HCT116 (cell line): ENCODE measurements at regions not wholly inside any gene's neighbourhood (a gene's known extent, or its start where the extent isn't known, plus 50 kb on each side); places are given as distances from the start of the nearest gene placed in this dataset.

Experiments used
- ATAC-seq: fragments of 200-7000 bp; cut with Tn5 transposase; 2 replicates; pipeline ENCODE4 v1.9.1; 2020; ENCODE audit warnings: mild to moderate bottlenecking, moderate library complexity
- BruUV-seq: library from RNA; stranded (reverse); fragments of 400-500 nt; replicated peaks from 2 replicates; lab custom pipeline; 2021; lab: Mats Ljungman, UMichigan
- CTCF ChIA-PET: fragments of 300-600 bp; sonication (Branson Sonifier 250); formaldehyde crosslinking; loops from one replicate; lab custom pipeline; 2021; ENCODE audit warnings: antibody characterized with exemption; lab: Charles Lee
- POLR2A ChIA-PET: fragments of 300-600, 350-600 bp; sonication (Branson Sonifier 250); formaldehyde crosslinking; loops from one replicate; lab custom pipeline; 2021; ENCODE audit warnings: antibody characterized with exemption; lab: Charles Lee
- RAD21 ChIA-PET, 2 experiments: fragments of 300-600 bp; sonication (Branson Sonifier 250); formaldehyde crosslinking; loops; one replicate each; lab custom pipeline; 2023; ENCODE audit warnings: low total read pairs in 2 of 2; ENCODE audit not compliant: uncharacterized antibody in 2 of 2, unreplicated experiment in 2 of 2, low non-redundant PET in 1 of 2; lab: Charles Lee
- DNase-seq: peaks from one replicate; pipeline ENCODE4 v3.0.0-alpha.2; 2010; ENCODE audit warnings: low read depth, low spot score
- H2AFZ ChIP-seq: fragments of 200-600 bp; shearing (Covaris generic), sonication (generic); 2 replicates; pipeline ENCODE4 v1.6.1; 2017; ENCODE audit warnings: low read depth, mixed run types, mixed read lengths, antibody characterized with exemption, low read length; ENCODE audit not compliant: poor library complexity, severe bottlenecking
- H3K27ac ChIP-seq: 2 replicates; pipeline ENCODE4 v1.5.1; 2012; ENCODE audit warnings: low read depth, low read length
- H3K27me3 ChIP-seq: fragments of 200-600 bp; sonication (generic); 2 replicates; pipeline ENCODE4 v1.6.1; 2016; ENCODE audit warnings: mixed run types, low read length, mixed read lengths; ENCODE audit not compliant: insufficient read depth
- H3K36me3 ChIP-seq, 2 experiments: fragments of 200-500 bp in 1 of 2; fragments of 200-600 bp in 1 of 2; sonication (Bioruptor generic) in 1 of 2; sonication (generic) in 1 of 2; 2 replicates each; pipeline versions ENCODE4 v1.5.1 to v1.6.1; 2014 to 2016; ENCODE audit warnings: low read length in 2 of 2, inconsistent platforms in 1 of 2, mixed read lengths in 1 of 2, mixed run types in 1 of 2; ENCODE audit not compliant: insufficient read depth in 2 of 2, control insufficient read depth in 1 of 2
- H3K4me1 ChIP-seq, 2 experiments: fragments of 200-600 bp in 1 of 2; sonication (generic) in 1 of 2; 2 replicates each; pipeline versions ENCODE4 v1.5.1 to v1.6.1; 2012 to 2017; ENCODE audit warnings: low read length in 2 of 2, inconsistent platforms in 1 of 2, mild to moderate bottlenecking in 1 of 2, mixed read lengths in 1 of 2, mixed run types in 1 of 2, moderate library complexity in 1 of 2; ENCODE audit not compliant: insufficient read depth in 2 of 2, control insufficient read depth in 1 of 2
- H3K4me2 ChIP-seq: fragments of 200-600 bp; sonication (generic); 2 replicates; pipeline ENCODE4 v1.6.1; 2017; ENCODE audit warnings: mixed run types, low read length, mixed read lengths
- H3K4me3 ChIP-seq, 2 experiments: fragments of 200-600 bp in 1 of 2; sonication (generic) in 1 of 2; replicated peaks in 1 of 2; 2 replicates each; pipeline ENCODE4 v1.5.1; 2011 to 2016; ENCODE audit warnings: low read length in 2 of 2, control low read depth in 1 of 2, low read depth in 1 of 2, mild to moderate bottlenecking in 1 of 2, mixed read lengths in 1 of 2, mixed run types in 1 of 2
- H3K79me2 ChIP-seq: fragments of 200-600 bp; sonication (generic); 2 replicates; pipeline ENCODE4 v1.6.1; 2017; ENCODE audit warnings: mild to moderate bottlenecking, mixed run types, low read length, moderate library complexity, mixed read lengths; ENCODE audit not compliant: insufficient read depth
- H3K9ac ChIP-seq: fragments of 200-600 bp; sonication (generic); 2 replicates; pipeline ENCODE4 v1.6.1; 2016; ENCODE audit warnings: low read length, mixed read lengths
- H3K9me2 ChIP-seq: fragments of 200-600 bp; sonication (generic), shearing (Covaris generic); 2 replicates; pipeline ENCODE4 v1.6.1; 2017; ENCODE audit warnings: mixed run types, mild to moderate bottlenecking, moderate library complexity; ENCODE audit not compliant: insufficient read depth
- H3K9me3 ChIP-seq, 2 experiments: fragments of 200-500 bp in 1 of 2; fragments of 200-600 bp in 1 of 2; sonication (Bioruptor generic) in 1 of 2; sonication (generic) in 1 of 2; 2 replicates each; pipeline ENCODE4 v1.6.1; 2014 to 2017; ENCODE audit warnings: low read length in 2 of 2, mixed read lengths in 2 of 2, inconsistent platforms in 1 of 2, low read depth in 1 of 2, mild to moderate bottlenecking in 1 of 2, mixed run types in 1 of 2, moderate library complexity in 1 of 2; ENCODE audit not compliant: control insufficient read depth in 1 of 2, insufficient read depth in 1 of 2
- H4K20me1 ChIP-seq: fragments of 200-600 bp; sonication (generic), shearing (Covaris generic); 2 replicates; pipeline ENCODE4 v1.6.1; 2017; ENCODE audit warnings: mixed run types, mild to moderate bottlenecking, moderate library complexity; ENCODE audit not compliant: insufficient read depth
- ATF3 ChIP-seq: IDR thresholded peaks from 2 replicates; pipeline ENCODE4 v1.6.1; 2012
- CBX3 ChIP-seq: IDR thresholded peaks from 2 replicates; pipeline ENCODE4 v1.6.1; 2012; ENCODE audit warnings: low read depth
- EGR1 ChIP-seq: IDR thresholded peaks from 2 replicates; pipeline ENCODE4 v1.6.1; 2012; ENCODE audit warnings: low read depth
- ELF1 ChIP-seq: IDR thresholded peaks from 2 replicates; pipeline ENCODE4 v1.6.1; 2012; ENCODE audit warnings: low read depth, borderline replicate concordance
- EZH2phosphoT487 ChIP-seq: fragments of 200-600 bp; IDR thresholded peaks from 2 replicates; pipeline ENCODE4 v1.6.1; 2018; ENCODE audit warnings: antibody characterized with exemption, borderline replicate concordance
- FOSL1 ChIP-seq: IDR thresholded peaks from 2 replicates; pipeline ENCODE4 v1.6.1; 2012; ENCODE audit warnings: low read depth
- MAX ChIP-seq: IDR thresholded peaks from 2 replicates; pipeline ENCODE4 v1.6.1; 2012
- POLR2AphosphoS5 ChIP-seq: IDR thresholded peaks from 2 replicates; pipeline ENCODE4 v1.6.1; 2011; ENCODE audit warnings: mild to moderate bottlenecking, low read depth, low read length, moderate library complexity
- RAD21 ChIP-seq: IDR thresholded peaks from 2 replicates; pipeline ENCODE4 v1.6.1; 2012; ENCODE audit warnings: low read depth, mild to moderate bottlenecking
- REST ChIP-seq: IDR thresholded peaks from 2 replicates; pipeline ENCODE4 v1.6.1; 2012; ENCODE audit warnings: low read depth
- SIN3A ChIP-seq: IDR thresholded peaks from 2 replicates; pipeline ENCODE4 v1.6.1; 2012; ENCODE audit warnings: low read depth
- SP1 ChIP-seq: IDR thresholded peaks from 2 replicates; pipeline ENCODE4 v1.6.1; 2012; ENCODE audit warnings: low read depth
- TCF7L2 ChIP-seq: IDR thresholded peaks from 2 replicates; pipeline ENCODE4 v1.7.0; 2011; ENCODE audit warnings: borderline replicate concordance, inconsistent platforms; ENCODE audit not compliant: insufficient read depth, insufficient read length; ENCODE audit errors: extremely low read depth
- YY1 ChIP-seq: IDR thresholded peaks from 2 replicates; pipeline ENCODE4 v1.6.1; 2011; ENCODE audit warnings: low read length, low read depth, moderate library complexity, mild to moderate bottlenecking; ENCODE audit not compliant: insufficient replicate concordance; ENCODE audit errors: extremely low read depth
- ZBTB33 ChIP-seq: IDR thresholded peaks from 2 replicates; pipeline ENCODE4 v1.6.1; 2011; ENCODE audit warnings: mild to moderate bottlenecking, low read length, moderate library complexity; ENCODE audit not compliant: insufficient replicate concordance; ENCODE audit errors: extremely low read depth
- ZFX ChIP-seq: fragments of 450-650 bp; IDR thresholded peaks from 2 replicates; pipeline ENCODE4 v1.6.1; 2017
- ZNF274 ChIP-seq: fragments of 200-500 bp; sonication (Bioruptor generic); IDR thresholded peaks from 2 replicates; pipeline ENCODE4 v1.6.1; 2014; ENCODE audit warnings: mild to moderate bottlenecking, low read depth, low read length, inconsistent platforms
- intact Hi-C: fragments of 100-400 bp; cut with micrococcal nuclease; formaldehyde crosslinking; loops from 2 replicates; pipeline ENCODE4 v1.10.0; 2022

- no peak for TF ChIP-seq YY1
- no peak for TF ChIP-seq SIN3A
- TF ChIP-seq EZH2phosphoT487, result no peak
- TF ChIP-seq RAD21, result no peak
- TF ChIP-seq EGR1, result no peak
- no peak for TF ChIP-seq ZBTB33
- no peak for TF ChIP-seq FOSL1
- TF ChIP-seq CBX3, result no peak
- TF ChIP-seq TCF7L2, result no peak
- TF ChIP-seq POLR2AphosphoS5, result no peak
- no peak for TF ChIP-seq MAX
- no peak for TF ChIP-seq ZFX
- no peak for TF ChIP-seq ELF1
- TF ChIP-seq SP1, result no peak
- TF ChIP-seq REST, result no peak
- TF ChIP-seq ZNF274, result no peak
- TF ChIP-seq ATF3, result no peak
- TF ChIP-seq, all 23 proteins: peak for 0
- RAD21 ChIA-PET, result no interaction called here
- H3K79me2 ChIP-seq, result no peaks in the 10 kb centered on the region
- H3K27me3 ChIP-seq, result no peaks in the 10 kb centered on the region
- H2AFZ ChIP-seq, result peak overlapping the region; percentile 53
- no TSS peak for BruUV-seq
- ATAC-seq (no peak), DNase-seq (no peak)
- H3K4me1 ChIP-seq, result peaks cover 0 to 6% of the 10 kb centered on the region in 2 experiments; a peak in 2 of 4 replicates
- no peak overlapping the region for H3K27ac ChIP-seq
- CTCF ChIA-PET, result no interaction called here
- H3K9me2 ChIP-seq, result 0 out of 2 replicates have a peak, but pooled peaks cover 3% of the 10 kb centered on the region
- POLR2A ChIA-PET, result no interaction called here
- no peaks in the 10 kb centered on the region for H3K36me3 ChIP-seq
- no peaks in the 10 kb centered on the region for H3K9me3 ChIP-seq
- no peak overlapping the region for H3K9ac ChIP-seq
- intact Hi-C loops, result no loop called here
- no peak overlapping the region for H3K4me3 ChIP-seq
- H4K20me1 ChIP-seq, result no peaks in the 10 kb centered on the region
- peak overlapping the region; percentile 8; the same call in 1 of the 2 replicates for H3K4me2 ChIP-seq
Observed at GRCh38 chr6:139597771-139598755, 223.6 kb upstream of the CITED2 start.
